ENCODE measurements at regions not wholly inside any gene's neighbourhood (a gene's known extent, or its start where the extent isn't known, plus 50 kb on each side); places are given as distances from the start of the nearest gene placed in this dataset.

DNA sequence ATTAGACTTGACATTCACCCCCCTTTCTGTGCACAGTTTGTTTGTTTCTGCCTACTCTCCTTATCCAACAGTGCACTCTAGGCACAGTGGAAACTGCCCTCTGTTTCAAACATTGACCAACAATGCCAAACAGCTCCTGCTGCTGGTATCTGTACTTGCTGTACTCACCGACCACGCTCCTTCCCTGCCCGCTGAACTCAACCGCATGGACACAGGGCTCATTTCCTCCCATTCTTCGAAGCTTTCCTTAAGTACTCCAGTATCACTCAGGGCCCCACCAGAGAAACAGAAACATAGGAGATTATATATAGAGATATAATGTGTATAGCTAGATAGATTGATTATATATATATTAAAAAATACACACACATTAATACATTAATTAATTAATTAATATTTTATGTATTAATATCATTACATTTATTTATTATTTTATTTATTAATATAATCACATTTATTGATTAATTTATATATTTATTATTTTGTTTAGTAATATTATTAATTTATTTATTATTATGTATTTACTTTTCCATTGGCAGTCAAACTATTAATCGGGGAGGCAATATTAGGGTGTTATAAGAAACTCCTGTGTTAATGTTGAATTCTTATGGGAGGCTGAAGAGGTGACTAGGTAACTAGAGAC lies 1528.2 kb downstream of the EFNB2 start:
- Histone ChIP-seq H3K27ac (ENCODE audit: low read depth, low read length) (no peak overlapping the region), H3K4me3 (ENCODE audit: low read depth, low read length) (no peak overlapping the region), H3K27me3 (ENCODE audit: control insufficient read depth, insufficient read depth, low read length) (no peaks in the 10 kb centered on the region), H3K9me3 (ENCODE audit: control insufficient read depth, insufficient read depth, low read length) (no peaks in the 10 kb centered on the region), H3K4me1 (ENCODE audit: control insufficient read depth, insufficient read depth, low read length) (no peaks in the 10 kb centered on the region), H3K36me3 (ENCODE audit: control insufficient read depth, insufficient read depth, low read length) (no peaks in the 10 kb centered on the region)
- 89% methylated on average over 4 of the region's 6 CpGs for whole genome bisulfite sequencing (ENCODE audit: insufficient coverage)
- no peak for DNase-seq (ENCODE audit: low read depth in 4 of 6, low spot score in 6 of 6)

GRCh38 chr13:104996022-104996421 lies 1539.4 kb downstream of the EFNB2 start:
- 100% methylated on average over 1 of the region's 3 CpGs for WGBS (ENCODE audit: insufficient coverage)
- peak in 2 of 6 donors; percentile 4 to 68 for DNase-seq (ENCODE audit: low read depth in 4 of 6, low spot score in 6 of 6)
- Histone ChIP-seq H3K27ac (ENCODE audit: low read depth, low read length) (no peak overlapping the region), H3K4me1 (ENCODE audit: control insufficient read depth, insufficient read depth, low read length) (no peaks in the 10 kb centered on the region), H3K9me3 (ENCODE audit: control insufficient read depth, insufficient read depth, low read length) (no peaks in the 10 kb centered on the region), H3K27me3 (ENCODE audit: control insufficient read depth, insufficient read depth, low read length) (no peaks in the 10 kb centered on the region), H3K36me3 (ENCODE audit: control insufficient read depth, insufficient read depth, low read length) (no peaks in the 10 kb centered on the region), H3K4me3 (ENCODE audit: low read depth, low read length) (no peak overlapping the region)

DNA sequence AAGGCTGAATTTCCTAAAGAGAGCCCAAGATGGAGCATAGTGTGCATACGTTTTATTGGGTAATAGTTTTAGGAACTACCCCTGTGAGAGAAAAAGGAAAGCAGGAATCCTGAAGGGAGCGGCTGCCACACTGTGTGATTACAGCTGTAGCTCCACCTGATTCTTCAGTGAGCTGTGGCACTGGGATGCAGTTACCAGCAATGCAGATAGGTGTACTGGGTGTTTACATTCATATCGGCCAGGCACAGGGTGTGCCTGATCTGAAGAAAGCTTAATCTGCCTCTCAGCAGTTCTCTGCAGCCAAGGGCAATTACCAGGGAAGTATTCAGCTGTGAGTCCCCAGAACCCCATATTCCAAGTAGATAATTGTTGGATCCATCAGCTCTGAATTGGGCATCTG lies 1541.8 kb downstream of the EFNB2 start:
- Histone ChIP-seq H3K4me1 (ENCODE audit: control insufficient read depth, insufficient read depth, low read length) (no peaks in the 10 kb centered on the region), H3K27me3 (ENCODE audit: control insufficient read depth, insufficient read depth, low read length) (no peaks in the 10 kb centered on the region), H3K36me3 (ENCODE audit: control insufficient read depth, insufficient read depth, low read length) (no peaks in the 10 kb centered on the region), H3K4me3 (ENCODE audit: low read depth, low read length) (no peak overlapping the region), H3K9me3 (ENCODE audit: control insufficient read depth, insufficient read depth, low read length) (no peaks in the 10 kb centered on the region), H3K27ac (ENCODE audit: low read depth, low read length) (no peak overlapping the region)
- peak in 1 of 6 donors; percentile 79 for DNase-seq (ENCODE audit: low read depth in 4 of 6, low spot score in 6 of 6)
- 63% methylated on average over 3 of the region's 3 CpGs for WGBS (ENCODE audit: insufficient coverage)

DNA sequence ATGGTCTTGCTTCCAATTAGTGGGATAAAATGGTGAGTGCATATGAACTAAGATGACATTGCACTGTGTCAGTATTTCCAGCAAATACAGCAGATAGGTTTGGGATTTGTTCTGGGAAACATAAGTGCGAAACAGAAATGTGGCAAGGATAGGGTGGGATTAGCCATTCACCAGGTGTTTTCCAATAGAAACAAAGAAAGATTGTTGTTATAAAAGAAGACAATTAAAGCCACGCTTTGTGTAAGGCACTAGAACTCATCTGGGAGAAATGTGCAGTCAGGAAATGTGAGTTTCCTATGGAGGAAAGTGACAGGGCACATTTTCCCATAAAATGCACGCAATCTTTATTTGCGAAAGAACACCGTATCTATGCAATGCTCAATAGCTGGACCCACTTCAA lies 1547.8 kb downstream of the EFNB2 start:
- 75% methylated on average over 2 of the region's 5 CpGs for WGBS (ENCODE audit: insufficient coverage)
- H3K27me3 ChIP-seq (ENCODE audit: control insufficient read depth, insufficient read depth, low read length): no peaks in the 10 kb centered on the region

DNA sequence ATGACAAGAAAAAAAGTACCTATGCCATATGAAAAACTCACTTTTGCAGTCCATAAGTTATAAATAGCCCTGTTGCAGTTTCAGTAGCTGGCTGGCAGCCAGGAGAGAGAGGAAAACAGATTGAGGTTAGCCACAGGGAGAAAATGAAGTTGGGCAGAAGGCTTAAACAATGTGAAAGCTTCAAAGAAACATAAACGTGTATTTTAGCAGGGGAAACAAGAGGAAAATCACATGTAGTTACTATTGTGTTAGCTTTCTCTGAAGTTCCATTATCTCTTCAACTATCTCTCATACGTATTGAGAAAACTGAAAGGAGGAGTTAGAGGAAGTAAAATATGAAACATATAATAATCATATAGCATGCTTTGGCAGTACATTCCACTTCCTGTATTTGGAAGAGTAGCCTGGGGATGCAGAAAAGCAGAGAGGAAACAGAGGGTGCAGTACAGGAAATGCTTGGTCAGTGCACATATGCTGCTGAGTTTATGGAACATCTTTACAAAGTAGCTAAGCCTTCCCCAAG lies 1551.1 kb downstream of the EFNB2 start:
- H3K27me3 ChIP-seq (ENCODE audit: control insufficient read depth, insufficient read depth, low read length): no peaks in the 10 kb centered on the region
- no peak overlapping the region for H3K4me3 ChIP-seq (ENCODE audit: low read depth, low read length)
- H3K27ac ChIP-seq (ENCODE audit: low read depth, low read length): peak overlapping the region; percentile 26
- H3K9me3 ChIP-seq (ENCODE audit: control insufficient read depth, insufficient read depth, low read length): no peaks in the 10 kb centered on the region
- no CpG with 5 or more reads among the region's 2 CpGs for WGBS (ENCODE audit: insufficient coverage)
- DNase-seq (ENCODE audit: low read depth in 4 of 6, low spot score in 6 of 6): peak in 3 of 6 donors; percentile 26 to 76 (median 69)
- no peaks in the 10 kb centered on the region for H3K36me3 ChIP-seq (ENCODE audit: control insufficient read depth, insufficient read depth, low read length)
- H3K4me1 ChIP-seq (ENCODE audit: control insufficient read depth, insufficient read depth, low read length): no peaks in the 10 kb centered on the region

More for the DNA sequence above, 1547.8 kb downstream of the EFNB2 start:
- H3K36me3 ChIP-seq (ENCODE audit: control insufficient read depth, insufficient read depth, low read length): no peaks in the 10 kb centered on the region
- no peaks in the 10 kb centered on the region for H3K9me3 ChIP-seq (ENCODE audit: control insufficient read depth, insufficient read depth, low read length)
- DNase-seq (ENCODE audit: low read depth in 4 of 6, low spot score in 6 of 6): no peak
- no peak overlapping the region for H3K27ac ChIP-seq (ENCODE audit: low read depth, low read length)
- no peak overlapping the region for H3K4me3 ChIP-seq (ENCODE audit: low read depth, low read length)
- no peaks in the 10 kb centered on the region for H3K4me1 ChIP-seq (ENCODE audit: control insufficient read depth, insufficient read depth, low read length)

- WGBS (ENCODE audit: insufficient coverage): no CpG with 5 or more reads among the region's 1 CpG
- no peaks in the 10 kb centered on the region for H3K36me3 ChIP-seq (ENCODE audit: control insufficient read depth, insufficient read depth, low read length)
- no peak for DNase-seq (ENCODE audit: low read depth in 4 of 6, low spot score in 6 of 6)
- H3K4me1 ChIP-seq (ENCODE audit: control insufficient read depth, insufficient read depth, low read length): no peaks in the 10 kb centered on the region
- H3K27me3 ChIP-seq (ENCODE audit: control insufficient read depth, insufficient read depth, low read length): no peaks in the 10 kb centered on the region
- no peak overlapping the region for H3K4me3 ChIP-seq (ENCODE audit: low read depth, low read length)
- H3K27ac ChIP-seq (ENCODE audit: low read depth, low read length): no peak overlapping the region
- H3K9me3 ChIP-seq (ENCODE audit: control insufficient read depth, insufficient read depth, low read length): no peaks in the 10 kb centered on the region
These were observed 1551.9 kb downstream of the EFNB2 start for GRCh38 chr13:104983601-104984000.

DNA sequence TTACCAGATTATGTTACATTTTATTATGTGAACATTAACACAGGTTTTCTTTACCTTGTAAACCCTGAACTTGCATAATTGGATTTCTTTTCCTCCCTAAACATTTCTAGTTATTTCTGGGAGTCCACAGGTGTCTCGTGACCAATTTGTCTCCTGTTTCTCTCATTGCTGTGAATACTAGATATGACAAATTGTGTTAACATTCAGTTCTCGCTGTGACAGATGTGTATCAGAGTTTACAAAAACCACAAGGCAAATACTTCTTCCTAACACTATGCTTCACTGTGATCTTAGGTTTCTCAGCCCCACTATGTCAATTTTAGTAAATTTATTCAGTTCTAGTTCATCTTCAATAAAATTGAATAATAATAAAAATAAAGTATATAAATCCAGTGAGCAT lies 1554.9 kb downstream of the EFNB2 start:
- WGBS (ENCODE audit: insufficient coverage): no CpG with 5 or more reads among the region's 2 CpGs
- no peak for DNase-seq (ENCODE audit: low read depth in 4 of 6, low spot score in 6 of 6)
- H3K4me3 ChIP-seq (ENCODE audit: low read depth, low read length): no peak overlapping the region

DNA sequence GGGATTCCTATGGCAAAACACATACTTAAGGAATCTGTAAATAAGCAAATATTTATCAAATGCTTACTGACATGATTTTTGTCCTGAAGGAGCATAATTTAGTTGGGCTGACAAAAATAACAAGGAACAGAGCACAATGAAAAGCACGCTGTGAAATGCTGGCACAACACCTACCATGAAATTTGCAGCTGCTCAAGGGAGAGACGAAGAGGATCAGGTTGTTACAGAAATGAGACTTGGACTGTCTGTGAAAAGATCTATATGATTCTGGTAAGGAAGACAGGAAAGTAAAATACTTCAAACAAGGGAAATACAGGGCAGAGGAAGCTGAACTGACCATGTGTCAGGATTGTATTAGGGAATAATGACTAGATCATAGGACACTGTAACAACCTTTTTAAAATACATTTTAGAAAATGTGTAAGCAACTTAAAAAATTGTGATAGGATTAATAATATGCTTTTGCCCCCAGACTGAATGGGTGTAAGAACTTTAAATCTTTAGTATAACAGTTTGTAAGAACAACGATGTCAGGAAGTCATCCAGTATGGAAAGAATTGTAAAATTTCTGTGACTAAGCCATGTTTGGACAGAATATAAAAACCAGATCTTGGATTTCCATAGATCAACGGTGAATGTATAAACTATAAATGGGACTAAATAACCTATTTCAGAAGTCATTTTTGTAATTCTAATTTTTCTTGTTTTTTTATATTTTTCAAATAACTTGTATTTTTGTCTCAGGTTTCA lies 1556.0 kb downstream of the EFNB2 start:
- no peak overlapping the region for H3K4me3 ChIP-seq (ENCODE audit: low read depth, low read length)
- no peaks in the 10 kb centered on the region for H3K9me3 ChIP-seq (ENCODE audit: control insufficient read depth, insufficient read depth, low read length)
- H3K27ac ChIP-seq (ENCODE audit: low read depth, low read length): no peak overlapping the region
- WGBS (ENCODE audit: insufficient coverage): 45% methylated on average over 2 of the region's 4 CpGs
- H3K27me3 ChIP-seq (ENCODE audit: control insufficient read depth, insufficient read depth, low read length): no peaks in the 10 kb centered on the region
- H3K36me3 ChIP-seq (ENCODE audit: control insufficient read depth, insufficient read depth, low read length): no peaks in the 10 kb centered on the region
- no peak for DNase-seq (ENCODE audit: low read depth in 4 of 6, low spot score in 6 of 6)
- H3K4me1 ChIP-seq (ENCODE audit: control insufficient read depth, insufficient read depth, low read length): no peaks in the 10 kb centered on the region

More for the DNA sequence above, 1554.9 kb downstream of the EFNB2 start:
- no peak overlapping the region for H3K27ac ChIP-seq (ENCODE audit: low read depth, low read length)
- H3K4me1 ChIP-seq (ENCODE audit: control insufficient read depth, insufficient read depth, low read length): no peaks in the 10 kb centered on the region
- H3K36me3 ChIP-seq (ENCODE audit: control insufficient read depth, insufficient read depth, low read length): no peaks in the 10 kb centered on the region
- H3K27me3 ChIP-seq (ENCODE audit: control insufficient read depth, insufficient read depth, low read length): no peaks in the 10 kb centered on the region
- H3K9me3 ChIP-seq (ENCODE audit: control insufficient read depth, insufficient read depth, low read length): no peaks in the 10 kb centered on the region

DNA sequence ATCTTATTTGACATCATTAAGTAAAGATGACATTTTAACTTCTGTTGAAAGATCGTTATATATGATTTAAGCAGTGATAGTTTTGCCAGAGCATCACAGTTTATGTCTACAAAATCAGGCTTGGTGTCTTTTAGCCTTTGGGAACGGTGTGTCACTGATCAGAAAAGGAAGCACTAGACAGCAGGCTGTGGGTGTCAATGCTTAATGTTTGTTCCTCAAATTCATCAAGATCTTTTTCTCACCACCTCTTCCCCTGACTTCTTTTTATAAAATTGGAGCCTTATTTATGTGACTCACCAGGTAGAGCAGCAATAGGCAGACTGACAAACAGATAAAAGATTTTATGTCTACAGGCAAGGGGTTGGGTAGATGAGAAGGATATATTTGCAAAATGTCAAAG lies 1558.5 kb downstream of the EFNB2 start:
- WGBS (ENCODE audit: insufficient coverage): no CpG with 5 or more reads among the region's 2 CpGs
- no peaks in the 10 kb centered on the region for H3K9me3 ChIP-seq (ENCODE audit: control insufficient read depth, insufficient read depth, low read length)
- no peak overlapping the region for H3K4me3 ChIP-seq (ENCODE audit: low read depth, low read length)
- H3K27me3 ChIP-seq (ENCODE audit: control insufficient read depth, insufficient read depth, low read length): no peaks in the 10 kb centered on the region
- H3K4me1 ChIP-seq (ENCODE audit: control insufficient read depth, insufficient read depth, low read length): no peaks in the 10 kb centered on the region
- no peak overlapping the region for H3K27ac ChIP-seq (ENCODE audit: low read depth, low read length)
- H3K36me3 ChIP-seq (ENCODE audit: control insufficient read depth, insufficient read depth, low read length): no peaks in the 10 kb centered on the region
- DNase-seq (ENCODE audit: low read depth in 4 of 6, low spot score in 6 of 6): no peak

DNA sequence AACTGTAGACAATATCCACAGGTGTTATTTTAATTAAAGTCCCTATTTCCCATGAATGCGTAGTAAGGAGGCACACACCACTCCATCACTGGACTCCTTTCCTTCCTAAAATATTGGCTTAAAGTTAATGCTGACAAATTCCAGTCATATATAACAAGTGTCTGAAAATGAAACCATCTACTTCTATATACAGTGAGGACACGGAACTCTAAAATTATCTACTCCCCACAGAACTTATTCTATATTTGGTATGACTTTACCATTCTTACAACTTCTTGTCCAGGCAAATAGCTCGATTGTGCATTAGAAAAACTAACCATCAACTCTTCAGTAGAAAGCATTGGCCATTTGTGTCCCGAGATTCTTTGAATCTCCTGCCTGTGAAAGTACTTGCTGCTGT lies 1560.2 kb downstream of the EFNB2 start:
- DNase-seq (ENCODE audit: low read depth in 4 of 6, low spot score in 6 of 6): no peak
- 86% methylated on average over 1 of the region's 4 CpGs for WGBS (ENCODE audit: insufficient coverage)
- Histone ChIP-seq H3K9me3 (ENCODE audit: control insufficient read depth, insufficient read depth, low read length) (no peaks in the 10 kb centered on the region), H3K27me3 (ENCODE audit: control insufficient read depth, insufficient read depth, low read length) (no peaks in the 10 kb centered on the region), H3K27ac (ENCODE audit: low read depth, low read length) (no peak overlapping the region), H3K4me1 (ENCODE audit: control insufficient read depth, insufficient read depth, low read length) (no peaks in the 10 kb centered on the region), H3K36me3 (ENCODE audit: control insufficient read depth, insufficient read depth, low read length) (no peaks in the 10 kb centered on the region), H3K4me3 (ENCODE audit: low read depth, low read length) (no peak overlapping the region)
